ENCODE measurements at regions not wholly inside any gene's neighbourhood (a gene's known extent, or its start where the extent isn't known, plus 50 kb on each side); places are given as distances from the start of the nearest gene placed in this dataset.
A peak's percentile ranks its signal among the peaks of the same experiment; 100 is the strongest.

GRCh38 chr4:65943076-65943475, 272.8 kb upstream of the EPHA5 start:
- Histone ChIP-seq H3K23ac (ENCODE audit: low read length) (no peak overlapping the region), H2AFZ (ENCODE audit: insufficient read depth, low read length, poor library complexity) (no peak overlapping the region), H3K27me3 (ENCODE audit: insufficient read depth, low read length) (no peaks in the 10 kb centered on the region), H3K4me2 (ENCODE audit: low read length) (no peak overlapping the region), H3K9ac (ENCODE audit: low read length) (no peak overlapping the region), H3K79me1 (ENCODE audit: low read length) (no peaks in the 10 kb centered on the region), H3K79me2 (ENCODE audit: control insufficient read depth, insufficient read depth, low read length, poor library complexity) (no peaks in the 10 kb centered on the region), H4K91ac (ENCODE audit: low read depth, low read length) (no peak overlapping the region), H4K8ac (ENCODE audit: low read depth, low read length) (no peak overlapping the region), H3K4me3 (ENCODE audit: low read depth, low read length) (no peak overlapping the region), H2BK5ac (ENCODE audit: low read depth, low read length, poor library complexity) (no peak overlapping the region), H3K4me1 (ENCODE audit: control insufficient read depth in 1 of 2, insufficient read depth in 2 of 2, low read length in 2 of 2) (no peaks in the 10 kb centered on the region), H3K18ac (ENCODE audit: low read length) (no peak overlapping the region), H3K9me3 (ENCODE audit: insufficient read depth, low read depth, low read length) (no peaks in the 10 kb centered on the region), H2BK12ac (ENCODE audit: low read length) (no peak overlapping the region), H4K12ac (ENCODE audit: low read depth, low read length) (no peak overlapping the region), H2AK5ac (ENCODE audit: low read length) (no peak overlapping the region), H3K4ac (ENCODE audit: low read depth, low read length) (no peak overlapping the region), H2BK120ac (ENCODE audit: insufficient read depth, low read length, poor library complexity) (no peak overlapping the region), H3K36me3 (ENCODE audit: control insufficient read depth in 1 of 2, insufficient read depth in 2 of 2, low read length in 2 of 2) (no peaks in the 10 kb centered on the region), H3K27ac (ENCODE audit: low read depth, low read length) (no peak overlapping the region), H3K14ac (ENCODE audit: low read length) (no peak overlapping the region)
- WGBS (ENCODE audit: extremely low coverage, insufficient coverage, insufficient read length) = no CpG with 5 or more reads among the region's 2 CpGs
- DNase-seq = peak in 1 of 2 donors; percentile 13

GRCh38 chr4:65924843-65925242, 254.6 kb upstream of the EPHA5 start:
- Histone ChIP-seq H3K4me3 (ENCODE audit: low read depth, low read length) (no peak overlapping the region), H3K79me2 (ENCODE audit: control insufficient read depth, insufficient read depth, low read length, poor library complexity) (no peaks in the 10 kb centered on the region), H4K8ac (ENCODE audit: low read depth, low read length) (no peak overlapping the region), H3K18ac (ENCODE audit: low read length) (no peak overlapping the region), H3K14ac (ENCODE audit: low read length) (no peak overlapping the region), H3K27ac (ENCODE audit: low read depth, low read length) (no peak overlapping the region), H2BK120ac (ENCODE audit: insufficient read depth, low read length, poor library complexity) (no peak overlapping the region), H2AK5ac (ENCODE audit: low read length) (no peak overlapping the region), H3K36me3 (ENCODE audit: control insufficient read depth in 1 of 2, insufficient read depth in 2 of 2, low read length in 2 of 2) (no peaks in the 10 kb centered on the region), H3K4me1 (ENCODE audit: control insufficient read depth in 1 of 2, insufficient read depth in 2 of 2, low read length in 2 of 2) (no peaks in the 10 kb centered on the region), H3K27me3 (ENCODE audit: insufficient read depth, low read length) (no peaks in the 10 kb centered on the region), H3K9ac (ENCODE audit: low read length) (no peak overlapping the region), H3K79me1 (ENCODE audit: low read length) (no peaks in the 10 kb centered on the region), H3K4ac (ENCODE audit: low read depth, low read length) (no peak overlapping the region), H2AFZ (ENCODE audit: insufficient read depth, low read length, poor library complexity) (no peak overlapping the region), H3K4me2 (ENCODE audit: low read length) (no peak overlapping the region), H3K9me3 (ENCODE audit: insufficient read depth, low read depth, low read length) (peaks cover 3% of the 10 kb centered on the region), H2BK12ac (ENCODE audit: low read length) (no peak overlapping the region), H4K91ac (ENCODE audit: low read depth, low read length) (no peak overlapping the region), H3K23ac (ENCODE audit: low read length) (no peak overlapping the region), H4K12ac (ENCODE audit: low read depth, low read length) (no peak overlapping the region), H2BK5ac (ENCODE audit: low read depth, low read length, poor library complexity) (no peak overlapping the region)
- WGBS (ENCODE audit: extremely low coverage, insufficient coverage, insufficient read length) = no CpG with 5 or more reads among the region's 4 CpGs
- no peak for DNase-seq

DNA sequence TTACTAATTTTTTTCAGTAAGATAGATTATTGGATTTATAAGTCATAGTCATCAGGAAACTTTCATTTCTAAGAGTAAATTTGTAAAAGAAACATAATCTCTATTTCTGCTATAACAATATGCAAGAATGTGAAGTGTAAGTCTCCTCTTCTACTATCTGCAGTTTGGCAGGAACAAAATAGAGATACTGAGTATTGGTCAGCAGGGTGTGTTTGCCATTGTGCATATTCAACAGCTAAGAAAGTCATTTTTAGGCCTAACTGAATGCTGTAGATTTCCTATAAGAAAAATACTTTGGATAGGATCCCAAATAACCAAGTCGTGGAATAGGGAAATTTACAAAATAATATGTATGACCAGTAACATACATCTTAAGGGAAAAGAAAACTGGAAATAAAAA, 253.3 kb upstream of the EPHA5 start:
- no peak overlapping the region for H2BK120ac ChIP-seq (ENCODE audit: insufficient read depth, low read length, poor library complexity)
- H3K9me3 ChIP-seq (ENCODE audit: insufficient read depth, low read depth, low read length) = peaks cover 3% of the 10 kb centered on the region
- no peak overlapping the region for H2AFZ ChIP-seq (ENCODE audit: insufficient read depth, low read length, poor library complexity)
- H3K79me2 ChIP-seq (ENCODE audit: control insufficient read depth, insufficient read depth, low read length, poor library complexity) = no peaks in the 10 kb centered on the region
- no peak for DNase-seq
- H3K36me3 ChIP-seq (ENCODE audit: control insufficient read depth in 1 of 2, insufficient read depth in 2 of 2, low read length in 2 of 2) = no peaks in the 10 kb centered on the region
- no peak overlapping the region for H4K12ac ChIP-seq (ENCODE audit: low read depth, low read length)
- no peak overlapping the region for H4K8ac ChIP-seq (ENCODE audit: low read depth, low read length)
- H3K27me3 ChIP-seq (ENCODE audit: insufficient read depth, low read length) = no peaks in the 10 kb centered on the region
- no peak overlapping the region for H3K4me3 ChIP-seq (ENCODE audit: low read depth, low read length)
- H2BK12ac ChIP-seq (ENCODE audit: low read length) = no peak overlapping the region
- no peak overlapping the region for H3K9ac ChIP-seq (ENCODE audit: low read length)
- no peak overlapping the region for H2BK5ac ChIP-seq (ENCODE audit: low read depth, low read length, poor library complexity)
- H3K18ac ChIP-seq (ENCODE audit: low read length) = no peak overlapping the region
- no peaks in the 10 kb centered on the region for H3K79me1 ChIP-seq (ENCODE audit: low read length)
- H3K14ac ChIP-seq (ENCODE audit: low read length) = no peak overlapping the region
- no peak overlapping the region for H3K4me2 ChIP-seq (ENCODE audit: low read length)
- H2AK5ac ChIP-seq (ENCODE audit: low read length) = no peak overlapping the region
- no CpG with 5 or more reads among the region's 1 CpG for WGBS (ENCODE audit: extremely low coverage, insufficient coverage, insufficient read length)
- H4K91ac ChIP-seq (ENCODE audit: low read depth, low read length) = no peak overlapping the region
- no peak overlapping the region for H3K23ac ChIP-seq (ENCODE audit: low read length)
- no peak overlapping the region for H3K27ac ChIP-seq (ENCODE audit: low read depth, low read length)
- H3K4me1 ChIP-seq (ENCODE audit: control insufficient read depth in 1 of 2, insufficient read depth in 2 of 2, low read length in 2 of 2) = no peaks in the 10 kb centered on the region
- H3K4ac ChIP-seq (ENCODE audit: low read depth, low read length) = no peak overlapping the region

GRCh38 chr4:65921180-65921579, 250.9 kb upstream of the EPHA5 start:
- Histone ChIP-seq H2BK5ac (ENCODE audit: low read depth, low read length, poor library complexity) (no peak overlapping the region), H3K79me2 (ENCODE audit: control insufficient read depth, insufficient read depth, low read length, poor library complexity) (no peaks in the 10 kb centered on the region), H4K8ac (ENCODE audit: low read depth, low read length) (no peak overlapping the region), H3K4me2 (ENCODE audit: low read length) (no peak overlapping the region), H3K9me3 (ENCODE audit: insufficient read depth, low read depth, low read length) (peaks cover 3% of the 10 kb centered on the region), H3K14ac (ENCODE audit: low read length) (no peak overlapping the region), H3K4me1 (ENCODE audit: control insufficient read depth in 1 of 2, insufficient read depth in 2 of 2, low read length in 2 of 2) (no peaks in the 10 kb centered on the region), H3K4me3 (ENCODE audit: low read depth, low read length) (no peak overlapping the region), H3K79me1 (ENCODE audit: low read length) (no peaks in the 10 kb centered on the region), H3K18ac (ENCODE audit: low read length) (no peak overlapping the region), H4K12ac (ENCODE audit: low read depth, low read length) (no peak overlapping the region), H2BK12ac (ENCODE audit: low read length) (no peak overlapping the region), H4K91ac (ENCODE audit: low read depth, low read length) (no peak overlapping the region), H2AFZ (ENCODE audit: insufficient read depth, low read length, poor library complexity) (no peak overlapping the region), H3K27me3 (ENCODE audit: insufficient read depth, low read length) (no peaks in the 10 kb centered on the region), H3K23ac (ENCODE audit: low read length) (no peak overlapping the region), H3K9ac (ENCODE audit: low read length) (no peak overlapping the region), H3K27ac (ENCODE audit: low read depth, low read length) (no peak overlapping the region), H3K4ac (ENCODE audit: low read depth, low read length) (no peak overlapping the region), H2AK5ac (ENCODE audit: low read length) (no peak overlapping the region), H2BK120ac (ENCODE audit: insufficient read depth, low read length, poor library complexity) (no peak overlapping the region), H3K36me3 (ENCODE audit: control insufficient read depth in 1 of 2, insufficient read depth in 2 of 2, low read length in 2 of 2) (no peaks in the 10 kb centered on the region)
- WGBS (ENCODE audit: extremely low coverage, insufficient coverage, insufficient read length) = no CpG with 5 or more reads among the region's 10 CpGs
- no peak for DNase-seq
